HG02763 (cell line): ENCODE measurements at regions not wholly inside any gene's neighbourhood (a gene's known extent, or its start where the extent isn't known, plus 50 kb on each side); places are given as distances from the start of the nearest gene placed in this dataset.

Experiments
- ATAC-seq: cut with Tn5 transposase; IDR thresholded peaks from one replicate; pipeline ENCODE4 v1.9.1; 2021; ENCODE audit warnings: mild to moderate bottlenecking, moderate library complexity; ENCODE audit not compliant: unreplicated experiment

- no peak for ATAC-seq
These were observed 263.3 kb upstream of the CLNK start for GRCh38 chr4:10947898-10948297.

GRCh38 chr4:10944321-10944720, 259.8 kb upstream of the CLNK start:
- ATAC-seq: no peak

GRCh38 chr4:10942156-10942555, 257.6 kb upstream of the CLNK start:
- ATAC-seq: no peak

GRCh38 chr4:10929818-10930217, 245.2 kb upstream of the CLNK start:
- no peak for ATAC-seq

GRCh38 chr4:10925996-10926395, 241.4 kb upstream of the CLNK start:
- no peak for ATAC-seq

GRCh38 chr4:10924274-10924673, 239.7 kb upstream of the CLNK start:
- no peak for ATAC-seq

- ATAC-seq: no peak
These were observed 233.0 kb upstream of the CLNK start for GRCh38 chr4:10917566-10917965.

GRCh38 chr4:10898072-10898471, 213.5 kb upstream of the CLNK start:
- no peak for ATAC-seq

GRCh38 chr4:10897076-10897475, 212.5 kb upstream of the CLNK start:
- no peak for ATAC-seq

GRCh38 chr4:10893395-10893794, 208.8 kb upstream of the CLNK start:
- no peak for ATAC-seq

GRCh38 chr4:10891866-10892265, 207.3 kb upstream of the CLNK start:
- no peak for ATAC-seq

- ATAC-seq: no peak
These were observed 205.3 kb upstream of the CLNK start for GRCh38 chr4:10889819-10890218.

- ATAC-seq: no peak
These were observed 195.0 kb upstream of the CLNK start for GRCh38 chr4:10879411-10880110.

- ATAC-seq: no peak
These were observed 194.3 kb upstream of the CLNK start for GRCh38 chr4:10878861-10879260.

- ATAC-seq: no peak
These were observed 192.5 kb upstream of the CLNK start for GRCh38 chr4:10877076-10877475.

- no peak for ATAC-seq
These were observed 190.7 kb upstream of the CLNK start for GRCh38 chr4:10875144-10875799.

- no peak for ATAC-seq
These were observed 189.2 kb upstream of the CLNK start for GRCh38 chr4:10873809-10874208.

GRCh38 chr4:10872833-10873517, 188.4 kb upstream of the CLNK start:
- no peak for ATAC-seq

- ATAC-seq: no peak
These were observed 182.1 kb upstream of the CLNK start for GRCh38 chr4:10866666-10867065.

- ATAC-seq: no peak
These were observed 176.5 kb upstream of the CLNK start for GRCh38 chr4:10861036-10861435.

- no peak for ATAC-seq
These were observed 171.8 kb upstream of the CLNK start for GRCh38 chr4:10856271-10856782.

- no peak for ATAC-seq
These were observed 168.6 kb upstream of the CLNK start for GRCh38 chr4:10853196-10853595.
